Omental fat pad (tissue), 3 donors: ENCODE measurements at regions not wholly inside any gene's neighbourhood (a gene's known extent, or its start where the extent isn't known, plus 50 kb on each side); places are given as distances from the start of the nearest gene placed in this dataset.

Source experiments
- ATAC-seq: fragments of 150-250 bp; one replicate; pipeline ENCODE4 v1.9.1; 2016; ENCODE audit warnings: mild to moderate bottlenecking, moderate library complexity; ENCODE audit not compliant: low FRiP score
- DNase-seq: peaks from one replicate; pipeline ENCODE4 v3.0.0-alpha.2; 2019; ENCODE audit warnings: low spot score
- CTCF ChIP-seq, 3 donors: fragments of 450-650 bp; IDR thresholded peaks; one replicate each; pipeline ENCODE4 v1.5.1; 2016 to 2017; ENCODE audit warnings: antibody characterized with exemption in 3 of 3, mild to moderate bottlenecking in 3 of 3, moderate library complexity in 2 of 3

DNA sequence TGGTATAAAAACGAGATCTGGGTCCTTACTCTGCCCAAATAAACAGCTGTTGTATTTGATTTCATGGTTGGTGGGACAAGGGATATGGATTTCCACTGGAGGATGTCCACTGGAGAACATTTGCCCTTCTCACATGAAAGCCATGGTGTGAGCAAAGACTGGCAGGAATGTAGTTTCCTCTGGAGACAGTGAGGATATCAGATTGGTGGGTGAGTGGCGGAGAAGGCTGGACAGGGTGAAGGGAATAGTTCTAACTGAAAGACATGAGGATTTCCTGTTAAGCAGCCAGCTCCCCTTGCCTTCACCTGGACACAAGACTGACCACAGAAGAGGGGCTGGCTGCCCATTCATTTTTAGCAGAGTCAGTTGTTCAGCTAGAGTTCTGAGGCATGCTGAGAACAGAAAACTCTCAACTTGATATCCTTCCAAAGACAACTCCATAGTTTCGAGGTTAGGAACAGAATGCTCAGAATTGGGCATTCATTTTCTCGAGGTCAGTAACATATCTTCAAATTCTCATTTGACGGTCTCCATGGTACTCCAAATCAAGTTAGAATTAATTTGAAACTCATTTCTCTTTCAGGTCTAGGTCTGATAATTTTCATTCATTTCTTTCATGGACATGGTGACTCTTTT lies 365.7 kb downstream of the LRIG3 start:
- DNase-seq: no peak
- ATAC-seq: no peak
- TF ChIP-seq CTCF (IDR thresholded peaks at IDR 0.05): no peak

DNA sequence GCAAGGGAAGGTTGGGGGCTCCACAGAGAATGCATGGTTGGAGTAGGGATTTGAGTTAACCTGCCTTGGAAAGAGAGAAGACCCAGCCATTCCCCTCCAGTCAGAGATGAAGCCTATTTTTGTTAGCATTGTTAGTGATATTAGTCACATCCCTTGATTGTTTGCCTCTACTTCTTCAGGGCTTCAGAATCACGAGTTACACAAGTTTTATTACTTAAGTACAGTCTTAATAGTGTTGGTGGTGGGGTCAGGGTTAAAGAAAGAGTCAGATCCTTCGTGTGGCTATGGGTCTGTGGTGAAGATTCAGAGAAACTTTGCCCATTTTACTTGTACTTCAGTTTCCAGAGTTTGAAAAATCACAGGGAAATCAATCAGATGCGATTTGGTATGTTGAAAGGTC lies 363.1 kb downstream of the LRIG3 start:
- no peak for ATAC-seq
- no peak for TF ChIP-seq CTCF (IDR thresholded peaks at IDR 0.05)
- DNase-seq: no peak

GRCh38 chr12:58557661-58558060 lies 362.6 kb downstream of the LRIG3 start:
- no peak for DNase-seq
- no peak for TF ChIP-seq CTCF (IDR thresholded peaks at IDR 0.05)
- ATAC-seq: no peak

GRCh38 chr12:58563621-58564020 lies 356.7 kb downstream of the LRIG3 start:
- TF ChIP-seq CTCF (IDR thresholded peaks at IDR 0.05): no peak
- ATAC-seq (no peak), DNase-seq (no peak)

- TF ChIP-seq CTCF (IDR thresholded peaks at IDR 0.05): no peak
- DNase-seq: no peak
- ATAC-seq: no peak
Observed at GRCh38 chr12:58564721-58565120, 355.6 kb downstream of the LRIG3 start.

GRCh38 chr12:58566599-58566998 lies 353.7 kb downstream of the LRIG3 start:
- TF ChIP-seq CTCF (IDR thresholded peaks at IDR 0.05): no peak

GRCh38 chr12:58567189-58567588 lies 353.1 kb downstream of the LRIG3 start:
- no peak for DNase-seq
- TF ChIP-seq CTCF (IDR thresholded peaks at IDR 0.05): no peak
- no peak for ATAC-seq

More at GRCh38 chr12:58566599-58566998, 353.7 kb downstream of the LRIG3 start:
- no peak for ATAC-seq
- DNase-seq: no peak
